ENCODE measurements at regions not wholly inside any gene's neighbourhood (a gene's known extent, or its start where the extent isn't known, plus 50 kb on each side); places are given as distances from the start of the nearest gene placed in this dataset.

DNA sequence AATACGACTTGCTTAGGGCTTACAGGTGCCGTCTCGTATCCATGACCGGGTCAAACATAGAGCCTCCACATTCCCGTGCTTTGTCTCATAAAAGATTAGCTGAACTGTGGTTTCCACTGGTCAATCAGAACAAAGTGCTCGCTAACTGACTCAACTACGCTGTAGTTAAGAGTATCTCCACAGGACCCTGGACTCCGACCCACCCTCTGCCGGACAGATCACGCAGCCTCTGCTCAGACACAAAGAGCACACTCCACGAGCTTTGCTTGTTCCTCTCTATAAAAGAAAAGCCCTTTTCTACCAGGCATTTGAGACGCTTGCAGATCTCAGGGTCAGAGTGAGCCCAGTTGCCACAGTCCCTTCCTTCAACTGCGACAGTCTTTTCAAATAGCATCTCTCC is 298.7 kb upstream of the CDH4 start:
- Histone ChIP-seq H3K4me1 (no peaks in the 10 kb centered on the region), H3K4me3 (no peak overlapping the region), H3K36me3 (no peaks in the 10 kb centered on the region), H3K9me3 (replicated peaks) (no peaks in the 10 kb centered on the region), H3K27ac (replicated peaks) (no peak overlapping the region), H3K27me3 (ENCODE audit: low read depth) (peaks cover 42% of the 10 kb centered on the region)
- DNase-seq = no peak
- intact Hi-C loops (cut with micrococcal nuclease) = no loop called here
- TF ChIP-seq, protein P1, sequence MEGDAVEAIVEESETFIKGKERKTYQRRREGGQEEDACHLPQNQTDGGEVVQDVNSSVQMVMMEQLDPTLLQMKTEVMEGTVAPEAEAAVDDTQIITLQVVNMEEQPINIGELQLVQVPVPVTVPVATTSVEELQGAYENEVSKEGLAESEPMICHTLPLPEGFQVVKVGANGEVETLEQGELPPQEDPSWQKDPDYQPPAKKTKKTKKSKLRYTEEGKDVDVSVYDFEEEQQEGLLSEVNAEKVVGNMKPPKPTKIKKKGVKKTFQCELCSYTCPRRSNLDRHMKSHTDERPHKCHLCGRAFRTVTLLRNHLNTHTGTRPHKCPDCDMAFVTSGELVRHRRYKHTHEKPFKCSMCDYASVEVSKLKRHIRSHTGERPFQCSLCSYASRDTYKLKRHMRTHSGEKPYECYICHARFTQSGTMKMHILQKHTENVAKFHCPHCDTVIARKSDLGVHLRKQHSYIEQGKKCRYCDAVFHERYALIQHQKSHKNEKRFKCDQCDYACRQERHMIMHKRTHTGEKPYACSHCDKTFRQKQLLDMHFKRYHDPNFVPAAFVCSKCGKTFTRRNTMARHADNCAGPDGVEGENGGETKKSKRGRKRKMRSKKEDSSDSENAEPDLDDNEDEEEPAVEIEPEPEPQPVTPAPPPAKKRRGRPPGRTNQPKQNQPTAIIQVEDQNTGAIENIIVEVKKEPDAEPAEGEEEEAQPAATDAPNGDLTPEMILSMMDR (IDR thresholded peaks at IDR 0.05; ENCODE audit: borderline replicate concordance) = no peak

DNA sequence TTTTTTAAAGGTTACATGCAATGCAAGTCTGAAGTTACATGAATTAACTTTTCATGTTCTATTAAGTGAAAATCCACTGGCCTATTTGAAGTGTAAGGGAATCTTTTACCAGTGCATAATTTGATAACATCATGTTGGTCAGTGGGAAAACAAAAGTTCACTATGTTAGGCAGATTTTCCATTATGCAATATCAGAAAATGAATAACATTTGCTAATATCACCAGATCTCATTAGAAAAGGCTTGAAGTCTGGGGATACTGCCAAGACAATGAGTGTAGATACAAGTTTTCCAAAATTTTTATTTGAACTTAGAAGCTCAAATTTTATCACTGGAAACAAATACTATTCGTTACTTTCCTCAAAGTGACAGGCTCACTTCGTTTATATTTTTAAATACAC is 296.4 kb upstream of the CDH4 start:
- Histone ChIP-seq H3K36me3 (no peaks in the 10 kb centered on the region), H3K4me1 (no peaks in the 10 kb centered on the region), H3K4me3 (no peak overlapping the region), H3K9me3 (replicated peaks) (no peaks in the 10 kb centered on the region), H3K27ac (replicated peaks) (no peak overlapping the region), H3K27me3 (ENCODE audit: low read depth) (peaks cover 53% of the 10 kb centered on the region)
- intact Hi-C loops (cut with micrococcal nuclease) = no loop called here
- TF ChIP-seq, protein P1 (IDR thresholded peaks at IDR 0.05; ENCODE audit: borderline replicate concordance) = no peak
- DNase-seq = no peak

DNA sequence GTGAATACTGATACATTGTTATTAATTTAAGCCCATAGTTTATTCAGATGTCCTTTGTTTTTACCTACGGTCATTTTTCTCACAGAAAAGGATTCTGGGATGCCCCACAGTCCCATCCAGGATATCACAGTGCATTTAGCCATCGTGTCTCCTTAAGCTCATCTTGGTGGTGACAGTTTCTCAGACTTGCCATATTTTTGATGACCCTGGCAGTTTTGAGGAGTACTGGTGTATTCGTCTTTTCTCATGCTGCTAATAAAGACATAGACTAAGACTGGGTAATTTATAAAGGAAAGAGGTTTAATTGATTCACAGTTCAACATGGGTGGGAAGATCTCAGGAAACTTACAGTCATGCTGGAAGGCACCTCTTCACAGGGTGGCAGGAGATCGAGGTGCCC is 295.9 kb upstream of the CDH4 start:
- Histone ChIP-seq H3K4me1 (no peaks in the 10 kb centered on the region), H3K27me3 (ENCODE audit: low read depth) (peaks cover 58% of the 10 kb centered on the region), H3K27ac (replicated peaks) (no peak overlapping the region), H3K9me3 (replicated peaks) (no peaks in the 10 kb centered on the region), H3K4me3 (no peak overlapping the region), H3K36me3 (no peaks in the 10 kb centered on the region)
- intact Hi-C loops (cut with micrococcal nuclease) = no loop called here
- DNase-seq = no peak
- TF ChIP-seq, protein P1 (IDR thresholded peaks at IDR 0.05; ENCODE audit: borderline replicate concordance) = no peak

DNA sequence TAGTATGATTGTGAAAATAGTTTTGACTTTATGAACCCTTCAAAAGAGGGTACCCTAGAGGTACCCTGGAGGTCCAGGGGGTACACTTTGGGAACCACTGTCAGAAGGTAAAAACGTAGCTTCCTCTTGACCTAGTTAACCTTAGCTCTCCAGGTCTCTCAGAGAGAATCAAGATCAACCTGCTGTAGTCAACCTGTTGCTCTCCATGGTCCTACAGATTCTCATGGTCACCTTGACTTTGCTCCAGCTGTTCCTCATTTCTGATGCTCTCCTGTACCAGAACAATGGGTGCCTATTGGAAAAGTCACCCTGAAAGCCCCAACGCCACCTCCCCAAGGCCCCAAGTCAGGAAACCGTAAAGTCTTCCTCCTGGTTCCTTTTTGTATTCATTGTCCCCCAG is 294.4 kb upstream of the CDH4 start:
- Histone ChIP-seq H3K27me3 (ENCODE audit: low read depth) (peaks cover 65% of the 10 kb centered on the region), H3K4me3 (no peak overlapping the region), H3K27ac (replicated peaks) (no peak overlapping the region), H3K36me3 (no peaks in the 10 kb centered on the region), H3K4me1 (no peaks in the 10 kb centered on the region), H3K9me3 (replicated peaks) (no peaks in the 10 kb centered on the region)
- TF ChIP-seq, protein P1 (IDR thresholded peaks at IDR 0.05; ENCODE audit: borderline replicate concordance) = no peak
- no peak for DNase-seq
- intact Hi-C loops (cut with micrococcal nuclease) = no loop called here

DNA sequence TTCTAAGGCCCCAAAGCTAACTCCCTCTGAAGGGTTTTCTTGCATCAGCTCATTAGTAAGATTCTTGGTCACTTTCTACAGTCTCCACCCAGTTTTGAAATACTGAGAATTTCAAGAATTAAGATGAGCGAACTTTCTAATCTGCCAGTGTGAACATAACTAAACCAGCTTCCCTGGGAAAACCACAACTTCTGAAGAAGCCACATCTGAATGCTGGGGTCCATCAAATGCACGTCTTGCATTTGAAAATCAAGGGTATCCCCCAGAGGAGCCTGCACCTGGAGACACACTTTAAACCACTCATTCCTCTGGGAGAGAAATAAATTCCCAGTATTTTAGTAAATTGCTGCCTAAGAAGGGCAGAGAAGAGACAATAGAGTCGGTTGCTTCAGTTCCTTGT is 292.1 kb upstream of the CDH4 start:
- TF ChIP-seq, protein P1 (IDR thresholded peaks at IDR 0.05; ENCODE audit: borderline replicate concordance) = no peak
- Histone ChIP-seq H3K4me3 (no peak overlapping the region), H3K4me1 (no peaks in the 10 kb centered on the region), H3K9me3 (replicated peaks) (no peaks in the 10 kb centered on the region), H3K27ac (replicated peaks) (no peak overlapping the region), H3K27me3 (ENCODE audit: low read depth) (peaks cover 64% of the 10 kb centered on the region), H3K36me3 (no peaks in the 10 kb centered on the region)
- intact Hi-C loops (cut with micrococcal nuclease) = no loop called here
- DNase-seq = no peak

DNA sequence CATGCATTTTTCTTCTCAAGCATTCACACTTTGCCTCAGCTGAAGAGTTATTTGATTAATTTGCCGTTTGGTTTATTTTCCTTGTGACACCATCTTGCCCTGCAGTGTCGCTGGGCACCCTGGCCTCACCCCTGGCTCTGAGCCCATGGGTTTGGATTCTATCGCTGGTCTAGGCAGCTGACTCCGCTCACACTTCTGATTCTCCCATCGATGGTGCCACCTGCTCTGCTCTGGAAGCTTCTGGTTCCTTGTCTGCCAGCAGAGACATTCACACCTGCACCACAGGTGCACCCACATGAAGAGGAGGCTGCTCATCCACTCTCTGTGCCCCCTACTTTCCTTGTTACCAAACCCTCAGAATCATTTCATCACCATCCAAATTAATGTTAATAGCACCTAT is 291.6 kb upstream of the CDH4 start:
- Histone ChIP-seq H3K4me1 (no peaks in the 10 kb centered on the region), H3K4me3 (no peak overlapping the region), H3K9me3 (replicated peaks) (no peaks in the 10 kb centered on the region), H3K27me3 (ENCODE audit: low read depth) (peaks cover 69% of the 10 kb centered on the region), H3K36me3 (no peaks in the 10 kb centered on the region), H3K27ac (replicated peaks) (no peak overlapping the region)
- TF ChIP-seq, protein P1 (IDR thresholded peaks at IDR 0.05; ENCODE audit: borderline replicate concordance) = no peak
- DNase-seq = no peak
- intact Hi-C loops (cut with micrococcal nuclease) = no loop called here
